ENCODE measurements at regions not wholly inside any gene's neighbourhood (a gene's known extent, or its start where the extent isn't known, plus 50 kb on each side); places are given as distances from the start of the nearest gene placed in this dataset.
"Not testable (repeated sequence)": the region's sequence is repeated elsewhere in the genome, so short reads cannot be mapped to it uniquely, and the experiment has no call there.

GRCh38 chr6:106766201-106766600, 136.8 kb downstream of the QRSL1 start:
- no peak for DNase-seq

- DNase-seq = no peak
Measured at GRCh38 chr6:106765496-106765895, 136.1 kb downstream of the QRSL1 start.

- no peak for DNase-seq
Measured at GRCh38 chr6:106764353-106764980, 135.1 kb downstream of the QRSL1 start.

- DNase-seq = no peak
Measured at GRCh38 chr6:106763361-106763760, 134.0 kb downstream of the QRSL1 start.

GRCh38 chr6:106761160-106761559, 131.8 kb downstream of the QRSL1 start:
- no peak for DNase-seq

GRCh38 chr6:106759112-106759511, 129.7 kb downstream of the QRSL1 start:
- no peak for DNase-seq

GRCh38 chr6:106757722-106758467, 128.5 kb downstream of the QRSL1 start:
- no peak for DNase-seq

GRCh38 chr6:106757267-106757666, 127.9 kb downstream of the QRSL1 start:
- no peak for DNase-seq

GRCh38 chr6:106754215-106754614, 124.8 kb downstream of the QRSL1 start:
- no peak for DNase-seq

GRCh38 chr6:106752641-106753040, 123.3 kb downstream of the QRSL1 start:
- DNase-seq = no peak

GRCh38 chr6:106751501-106752252, 122.3 kb downstream of the QRSL1 start:
- peak; percentile 7 for DNase-seq

GRCh38 chr6:106750946-106751345, 121.6 kb downstream of the QRSL1 start:
- no peak for DNase-seq

- DNase-seq = no peak
Measured at GRCh38 chr6:106750142-106750918, 121.0 kb downstream of the QRSL1 start.

- peak; percentile 27 for DNase-seq
Measured at GRCh38 chr6:106749609-106750008, 120.2 kb downstream of the QRSL1 start.

GRCh38 chr6:106748547-106749207, 119.3 kb downstream of the QRSL1 start:
- DNase-seq = no peak

GRCh38 chr6:106747139-106747538, 117.8 kb downstream of the QRSL1 start:
- no peak for DNase-seq

GRCh38 chr6:106746652-106747051, 117.3 kb downstream of the QRSL1 start:
- DNase-seq = peak; percentile 60

GRCh38 chr6:106745824-106746582, 116.6 kb downstream of the QRSL1 start:
- DNase-seq = peak; percentile 32

- no peak for DNase-seq
Measured at GRCh38 chr6:106745197-106745770, 115.9 kb downstream of the QRSL1 start.

GRCh38 chr6:106744781-106745180, 115.4 kb downstream of the QRSL1 start:
- no peak for DNase-seq

GRCh38 chr6:106744029-106744428, 114.7 kb downstream of the QRSL1 start:
- not testable (repeated sequence) for DNase-seq
